ENCODE measurements at regions not wholly inside any gene's neighbourhood (a gene's known extent, or its start where the extent isn't known, plus 50 kb on each side); places are given as distances from the start of the nearest gene placed in this dataset.

DNA sequence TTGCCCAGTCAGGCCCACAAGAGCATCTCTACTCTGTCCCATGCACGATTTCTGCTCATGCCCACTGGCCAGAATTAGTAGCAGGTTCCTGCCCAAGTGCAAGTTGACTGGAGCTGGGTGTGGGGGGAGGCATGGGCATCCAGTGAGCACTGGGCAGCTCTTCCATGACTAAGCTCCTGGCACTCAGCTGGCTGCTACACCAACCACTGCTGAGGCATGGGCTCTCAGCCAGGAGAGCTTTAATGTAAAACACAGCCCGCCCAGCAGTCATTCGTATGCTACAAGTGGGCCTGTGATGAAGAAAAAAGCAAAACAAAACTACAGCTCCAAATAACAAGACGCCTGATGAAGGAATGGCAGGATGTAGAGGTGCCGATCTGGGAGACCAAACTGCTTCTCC lies 335.4 kb upstream of the PFKP start:
- peaks cover 0 to 11% (median 0%) of the 10 kb centered on the region in 7 donors for H3K27me3 ChIP-seq (replicated peaks in 1 of 7)
- H3K4me1 ChIP-seq, result no peaks in the 10 kb centered on the region
- TF ChIP-seq POLR2A (IDR thresholded peaks at IDR 0.05) (no peak), POLR2AphosphoS5 (IDR thresholded peaks at IDR 0.05) (no peak)
- TF ChIP-seq, protein P1, sequence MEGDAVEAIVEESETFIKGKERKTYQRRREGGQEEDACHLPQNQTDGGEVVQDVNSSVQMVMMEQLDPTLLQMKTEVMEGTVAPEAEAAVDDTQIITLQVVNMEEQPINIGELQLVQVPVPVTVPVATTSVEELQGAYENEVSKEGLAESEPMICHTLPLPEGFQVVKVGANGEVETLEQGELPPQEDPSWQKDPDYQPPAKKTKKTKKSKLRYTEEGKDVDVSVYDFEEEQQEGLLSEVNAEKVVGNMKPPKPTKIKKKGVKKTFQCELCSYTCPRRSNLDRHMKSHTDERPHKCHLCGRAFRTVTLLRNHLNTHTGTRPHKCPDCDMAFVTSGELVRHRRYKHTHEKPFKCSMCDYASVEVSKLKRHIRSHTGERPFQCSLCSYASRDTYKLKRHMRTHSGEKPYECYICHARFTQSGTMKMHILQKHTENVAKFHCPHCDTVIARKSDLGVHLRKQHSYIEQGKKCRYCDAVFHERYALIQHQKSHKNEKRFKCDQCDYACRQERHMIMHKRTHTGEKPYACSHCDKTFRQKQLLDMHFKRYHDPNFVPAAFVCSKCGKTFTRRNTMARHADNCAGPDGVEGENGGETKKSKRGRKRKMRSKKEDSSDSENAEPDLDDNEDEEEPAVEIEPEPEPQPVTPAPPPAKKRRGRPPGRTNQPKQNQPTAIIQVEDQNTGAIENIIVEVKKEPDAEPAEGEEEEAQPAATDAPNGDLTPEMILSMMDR (IDR thresholded peaks at IDR 0.05 in 8 of 11, conservative IDR thresholded peaks at IDR 0.05 in 3 of 11), result no peak
- H3K4me3 ChIP-seq, result no peak overlapping the region
- H3K9me3 ChIP-seq, result peaks cover 0 to 28% (median 8%) of the 10 kb centered on the region in 8 donors
- 77 to 88% (median 85%) methylated on average over 5 of the region's 5 CpGs for WGBS, 5 donors
- DNase-seq, result no peak
- intact Hi-C loops (cut with DNase I; ENCODE audit: low total_unique reads), result no loop called here
- no peak overlapping the region for H3K27ac ChIP-seq
- no peaks in the 10 kb centered on the region for H3K36me3 ChIP-seq

DNA sequence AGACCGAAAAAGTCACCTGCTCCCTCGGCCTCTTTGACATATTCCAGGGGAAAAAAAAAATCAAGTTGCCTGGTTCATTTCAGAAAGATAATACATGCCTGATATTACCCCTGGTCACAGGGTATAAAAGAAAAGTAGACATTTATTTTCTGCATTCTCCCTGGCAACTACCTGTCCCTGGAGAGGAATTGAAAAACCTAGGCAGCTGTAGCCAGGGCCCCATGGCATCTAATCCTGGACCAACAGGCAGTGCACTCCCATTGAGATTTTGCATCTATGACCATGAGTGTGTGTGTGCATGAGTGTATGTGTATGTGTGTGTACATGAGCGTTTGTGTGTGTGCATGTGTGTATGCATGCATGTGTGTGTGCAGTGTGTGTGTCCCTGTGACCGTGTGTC lies 338.2 kb upstream of the PFKP start:
- no peaks in the 10 kb centered on the region for H3K36me3 ChIP-seq
- TF ChIP-seq POLR2AphosphoS5 (IDR thresholded peaks at IDR 0.05), result no peak
- no peak for TF ChIP-seq POLR2A (IDR thresholded peaks at IDR 0.05)
- TF ChIP-seq, protein P1 (IDR thresholded peaks at IDR 0.05 in 8 of 11, conservative IDR thresholded peaks at IDR 0.05 in 3 of 11), result no peak
- intact Hi-C loops (cut with DNase I; ENCODE audit: low total_unique reads), result no loop called here
- no peak overlapping the region for H3K27ac ChIP-seq
- H3K27me3 ChIP-seq (replicated peaks in 1 of 7), result peaks cover 0 to 11% (median 0%) of the 10 kb centered on the region in 7 donors
- DNase-seq, result no peak
- 80 to 91% (median 86%) methylated on average over 4 of the region's 4 CpGs for WGBS, 5 donors
- H3K4me1 ChIP-seq, result no peaks in the 10 kb centered on the region
- no peak overlapping the region for H3K4me3 ChIP-seq
- H3K9me3 ChIP-seq, result peaks cover 0 to 28% (median 8%) of the 10 kb centered on the region in 8 donors

DNA sequence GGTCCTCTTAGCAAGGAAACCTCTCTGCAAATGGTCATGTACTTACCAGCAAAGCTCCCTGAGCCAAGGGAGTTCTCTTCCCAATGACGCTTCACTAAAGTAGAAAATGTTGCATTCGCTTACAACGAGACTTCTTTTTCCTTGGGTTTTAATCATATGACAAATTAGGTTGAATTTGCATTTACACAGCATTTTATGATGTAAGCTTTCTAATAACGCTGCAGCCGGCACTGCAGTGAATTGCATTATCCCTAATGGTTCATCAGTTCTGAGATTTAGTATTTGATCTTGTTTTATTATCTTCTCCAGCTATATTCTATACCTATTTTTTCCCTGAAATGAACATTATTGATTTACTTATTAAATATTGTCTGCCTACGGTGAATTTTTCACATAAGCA lies 339.3 kb upstream of the PFKP start:
- Histone ChIP-seq H3K4me3 (no peak overlapping the region), H3K27me3 (replicated peaks in 1 of 7) (peaks cover 0 to 5% (median 0%) of the 10 kb centered on the region in 7 donors), H3K36me3 (no peaks in the 10 kb centered on the region), H3K9me3 (peaks cover 0 to 25% (median 8%) of the 10 kb centered on the region in 8 donors), H3K4me1 (no peaks in the 10 kb centered on the region), H3K27ac (no peak overlapping the region)
- intact Hi-C loops (cut with DNase I; ENCODE audit: low total_unique reads), result no loop called here
- DNase-seq, result no peak
- TF ChIP-seq POLR2AphosphoS5 (IDR thresholded peaks at IDR 0.05), result no peak
- TF ChIP-seq, protein P1 (IDR thresholded peaks at IDR 0.05 in 8 of 11, conservative IDR thresholded peaks at IDR 0.05 in 3 of 11), result no peak
- TF ChIP-seq POLR2A (IDR thresholded peaks at IDR 0.05), result no peak
- 90 to 93% (median 92%) methylated on average over 6 of the region's 6 CpGs for WGBS, 5 donors

DNA sequence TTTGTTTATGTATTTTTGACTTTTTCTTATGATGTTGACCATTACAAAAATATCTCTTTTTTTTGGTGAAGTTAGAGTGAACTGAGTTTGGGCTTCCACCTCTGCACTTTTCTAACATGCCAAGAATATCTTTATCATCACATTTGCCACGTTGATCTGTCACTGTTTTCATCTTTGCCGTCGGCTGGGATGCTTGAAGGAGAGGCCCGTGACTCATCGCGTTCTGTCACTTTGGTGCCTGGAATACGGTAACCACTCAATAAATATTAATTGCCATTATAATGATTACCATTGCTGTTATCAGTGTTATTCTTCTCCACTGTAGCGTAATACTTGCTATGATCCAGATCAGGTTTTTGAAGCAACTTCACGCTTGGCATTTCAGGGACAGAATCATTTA lies 350.8 kb upstream of the PFKP start:
- intact Hi-C loops (cut with DNase I; ENCODE audit: low total_unique reads), result no loop called here

More for the DNA sequence above, 350.8 kb upstream of the PFKP start:
- 85 to 89% (median 86%) methylated on average over 9 of the region's 9 CpGs for WGBS, 5 donors
- H3K36me3 ChIP-seq, result no peaks in the 10 kb centered on the region
- no peaks in the 10 kb centered on the region for H3K4me1 ChIP-seq
- H3K27me3 ChIP-seq (replicated peaks in 1 of 7), result peaks cover 0 to 12% (median 0%) of the 10 kb centered on the region in 7 donors
- H3K4me3 ChIP-seq, result no peak overlapping the region
- H3K27ac ChIP-seq, result no peak overlapping the region
- no peak for TF ChIP-seq POLR2A (IDR thresholded peaks at IDR 0.05)
- TF ChIP-seq, protein P1 (IDR thresholded peaks at IDR 0.05 in 8 of 11, conservative IDR thresholded peaks at IDR 0.05 in 3 of 11), result no peak
- TF ChIP-seq POLR2AphosphoS5 (IDR thresholded peaks at IDR 0.05), result no peak
- peaks cover 0 to 3% (median under 1%) of the 10 kb centered on the region in 8 donors for H3K9me3 ChIP-seq
- no peak for DNase-seq

Measured in spleen (tissue), 11 donors.